ENCODE measurements at regions not wholly inside any gene's neighbourhood (a gene's known extent, or its start where the extent isn't known, plus 50 kb on each side); places are given as distances from the start of the nearest gene placed in this dataset.

GRCh38 chr5:74085782-74086181 lies 459.8 kb downstream of the ARHGEF28 start:
- Histone ChIP-seq H3K36me3 (no peaks in the 10 kb centered on the region), H3K4me1 (ENCODE audit: control insufficient read depth in 1 of 2, low read depth in 2 of 2) (no peaks in the 10 kb centered on the region), H3K27me3 (replicated peaks; ENCODE audit: insufficient read depth) (no peaks in the 10 kb centered on the region), H3K27ac (no peak overlapping the region), H3K4me3 (no peak overlapping the region), H3K9me3 (no peaks in the 10 kb centered on the region)
- TF ChIP-seq, protein P1, sequence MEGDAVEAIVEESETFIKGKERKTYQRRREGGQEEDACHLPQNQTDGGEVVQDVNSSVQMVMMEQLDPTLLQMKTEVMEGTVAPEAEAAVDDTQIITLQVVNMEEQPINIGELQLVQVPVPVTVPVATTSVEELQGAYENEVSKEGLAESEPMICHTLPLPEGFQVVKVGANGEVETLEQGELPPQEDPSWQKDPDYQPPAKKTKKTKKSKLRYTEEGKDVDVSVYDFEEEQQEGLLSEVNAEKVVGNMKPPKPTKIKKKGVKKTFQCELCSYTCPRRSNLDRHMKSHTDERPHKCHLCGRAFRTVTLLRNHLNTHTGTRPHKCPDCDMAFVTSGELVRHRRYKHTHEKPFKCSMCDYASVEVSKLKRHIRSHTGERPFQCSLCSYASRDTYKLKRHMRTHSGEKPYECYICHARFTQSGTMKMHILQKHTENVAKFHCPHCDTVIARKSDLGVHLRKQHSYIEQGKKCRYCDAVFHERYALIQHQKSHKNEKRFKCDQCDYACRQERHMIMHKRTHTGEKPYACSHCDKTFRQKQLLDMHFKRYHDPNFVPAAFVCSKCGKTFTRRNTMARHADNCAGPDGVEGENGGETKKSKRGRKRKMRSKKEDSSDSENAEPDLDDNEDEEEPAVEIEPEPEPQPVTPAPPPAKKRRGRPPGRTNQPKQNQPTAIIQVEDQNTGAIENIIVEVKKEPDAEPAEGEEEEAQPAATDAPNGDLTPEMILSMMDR (IDR thresholded peaks at IDR 0.05): no peak
- DNase-seq (ENCODE audit: low spot score): no peak
- ATAC-seq (ENCODE audit: insufficient number of reproducible peaks, low FRiP score, low read depth): no peak

- no peak overlapping the region for H3K4me3 ChIP-seq
- DNase-seq (ENCODE audit: low spot score): no peak
- H3K27me3 ChIP-seq (replicated peaks; ENCODE audit: insufficient read depth): no peaks in the 10 kb centered on the region
- H3K9me3 ChIP-seq: no peaks in the 10 kb centered on the region
- H3K36me3 ChIP-seq: no peaks in the 10 kb centered on the region
- no peak for ATAC-seq (ENCODE audit: insufficient number of reproducible peaks, low FRiP score, low read depth)
- no peaks in the 10 kb centered on the region for H3K4me1 ChIP-seq (ENCODE audit: control insufficient read depth in 1 of 2, low read depth in 2 of 2)
- no peak overlapping the region for H3K27ac ChIP-seq
- TF ChIP-seq, protein P1 (IDR thresholded peaks at IDR 0.05): no peak
These were observed 459.2 kb downstream of the ARHGEF28 start for GRCh38 chr5:74085186-74085585.

DNA sequence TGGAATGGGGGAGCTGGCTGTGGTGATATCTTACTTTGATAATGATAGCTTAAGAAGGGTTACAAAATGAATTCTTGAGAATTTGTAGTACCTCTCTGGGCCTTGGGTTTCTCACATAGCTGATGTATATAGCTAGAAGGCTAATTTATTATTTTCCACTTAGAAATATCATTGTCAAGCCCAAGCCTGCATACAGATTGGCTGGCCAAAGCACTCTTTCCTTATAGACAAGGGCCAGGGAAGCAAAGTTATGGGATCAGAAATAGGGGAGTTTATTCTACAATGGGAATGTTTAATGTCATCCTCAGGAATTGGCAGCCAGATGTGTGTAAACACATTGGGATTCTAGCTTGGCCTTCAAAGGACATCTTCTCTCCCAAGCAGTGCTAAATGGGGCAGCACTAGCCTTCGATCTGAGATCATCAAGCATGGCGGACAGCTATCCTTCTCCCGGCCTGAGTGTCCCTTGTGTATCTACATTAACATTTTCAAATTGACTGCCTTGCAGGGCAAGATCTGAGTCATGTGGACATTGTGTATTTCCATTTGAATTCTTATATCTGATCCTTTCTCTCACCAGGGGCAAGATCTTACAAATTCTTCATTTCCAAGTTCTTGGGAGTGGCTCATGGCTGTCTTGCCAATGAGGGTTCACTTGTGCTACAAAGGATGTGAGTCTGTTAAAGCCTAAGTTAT lies 457.2 kb downstream of the ARHGEF28 start:
- Histone ChIP-seq H3K27ac (no peak overlapping the region), H3K4me1 (ENCODE audit: control insufficient read depth in 1 of 2, low read depth in 2 of 2) (no peaks in the 10 kb centered on the region), H3K9me3 (no peaks in the 10 kb centered on the region), H3K27me3 (replicated peaks; ENCODE audit: insufficient read depth) (no peaks in the 10 kb centered on the region), H3K36me3 (no peaks in the 10 kb centered on the region), H3K4me3 (no peak overlapping the region)
- ATAC-seq (ENCODE audit: insufficient number of reproducible peaks, low FRiP score, low read depth) (no peak), DNase-seq (ENCODE audit: low spot score) (no peak)
- TF ChIP-seq, protein P1 (IDR thresholded peaks at IDR 0.05): no peak

- H3K27me3 ChIP-seq (replicated peaks; ENCODE audit: insufficient read depth): no peaks in the 10 kb centered on the region
- TF ChIP-seq, protein P1 (IDR thresholded peaks at IDR 0.05): no peak
- H3K9me3 ChIP-seq: no peaks in the 10 kb centered on the region
- DNase-seq (ENCODE audit: low spot score): no peak
- ATAC-seq (ENCODE audit: insufficient number of reproducible peaks, low FRiP score, low read depth): no peak
- H3K4me3 ChIP-seq: no peak overlapping the region
- peaks cover 0 to 2% of the 10 kb centered on the region in 2 donors for H3K4me1 ChIP-seq (ENCODE audit: control insufficient read depth in 1 of 2, low read depth in 2 of 2)
- H3K27ac ChIP-seq: no peak overlapping the region
- H3K36me3 ChIP-seq: no peaks in the 10 kb centered on the region
These were observed 456.6 kb downstream of the ARHGEF28 start for GRCh38 chr5:74082512-74083055.

DNA sequence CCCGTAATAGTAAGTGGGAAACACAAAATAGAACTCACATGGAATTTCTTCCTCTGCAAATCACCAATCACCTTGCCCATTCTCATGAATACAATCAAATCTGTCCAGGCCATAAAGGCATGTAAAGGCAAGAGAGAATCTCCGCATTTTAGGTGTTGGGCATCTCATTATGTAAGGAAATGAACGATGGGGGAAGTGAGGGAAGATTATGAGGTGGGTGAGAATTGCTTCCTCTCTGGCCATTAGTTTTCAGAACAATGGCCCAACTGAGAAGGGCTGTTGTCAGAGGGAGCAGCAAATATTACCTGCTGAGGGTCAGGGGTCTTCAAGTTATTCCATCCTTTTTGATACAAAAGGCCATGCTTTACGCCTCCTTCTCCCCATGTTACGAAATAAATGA lies 455.1 kb downstream of the ARHGEF28 start:
- H3K4me3 ChIP-seq: no peak overlapping the region
- DNase-seq (ENCODE audit: low spot score) (no peak), ATAC-seq (ENCODE audit: insufficient number of reproducible peaks, low FRiP score, low read depth) (no peak)
- TF ChIP-seq, protein P1 (IDR thresholded peaks at IDR 0.05): no peak
- H3K27me3 ChIP-seq (replicated peaks; ENCODE audit: insufficient read depth): no peaks in the 10 kb centered on the region
- H3K9me3 ChIP-seq: no peaks in the 10 kb centered on the region
- H3K27ac ChIP-seq: no peak overlapping the region
- H3K36me3 ChIP-seq: no peaks in the 10 kb centered on the region
- H3K4me1 ChIP-seq (ENCODE audit: control insufficient read depth in 1 of 2, low read depth in 2 of 2): peaks cover 0 to 8% of the 10 kb centered on the region in 2 donors

Measured in thoracic aorta (tissue), 2 donors.